Adipose tissue (tissue), 3 donors: ENCODE measurements at regions not wholly inside any gene's neighbourhood (a gene's known extent, or its start where the extent isn't known, plus 50 kb on each side); places are given as distances from the start of the nearest gene placed in this dataset.

ENCODE experiments used
- H3K27ac ChIP-seq: one replicate; pipeline ENCODE4 v1.5.1; 2013; ENCODE audit warnings: low read depth, low read length
- WGBS, 3 donors: extraction: QIAGEN DNeasy Blood & Tissue Kit; methylation state at CpG; one replicate each; pipeline ENCODE4 v1.1.7; 2013; 5-methylcytosine and 5-hydroxymethylcytosine counted together
- donor health status: healthy with polysubstance abuse.
- donor health status: Bipolar disorder and iron deficiency.
- donor health status: healthy.

- 48 to 63% (median 58%) methylated on average over 2 of the region's 2 CpGs for WGBS, 3 donors
- H3K27ac ChIP-seq, result no peak overlapping the region
Observed at GRCh38 chr14:82341261-82341810, 807.7 kb upstream of the SEL1L start.

GRCh38 chr14:82342596-82342995 is 808.9 kb upstream of the SEL1L start:
- H3K27ac ChIP-seq, result no peak overlapping the region

- H3K27ac ChIP-seq, result no peak overlapping the region
Observed at GRCh38 chr14:82345184-82345583, 811.5 kb upstream of the SEL1L start.

GRCh38 chr14:82354126-82354525 is 820.5 kb upstream of the SEL1L start:
- no peak overlapping the region for H3K27ac ChIP-seq

GRCh38 chr14:82359201-82359600 is 825.5 kb upstream of the SEL1L start:
- H3K27ac ChIP-seq, result no peak overlapping the region
- 59 to 74% (median 70%) methylated on average over 3 of the region's 3 CpGs for WGBS, 3 donors

GRCh38 chr14:82362452-82362851 is 828.8 kb upstream of the SEL1L start:
- no peak overlapping the region for H3K27ac ChIP-seq

GRCh38 chr14:82365471-82365870 is 831.8 kb upstream of the SEL1L start:
- H3K27ac ChIP-seq, result no peak overlapping the region
- WGBS, 3 donors, result 88 to 90% (median 90%) methylated on average over 4 of the region's 4 CpGs

- H3K27ac ChIP-seq, result no peak overlapping the region
- 57 to 79% (median 77%) methylated on average over 2 of the region's 2 CpGs for WGBS, 3 donors
Observed at GRCh38 chr14:82366803-82367202, 833.1 kb upstream of the SEL1L start.

GRCh38 chr14:82379291-82379690 is 845.6 kb upstream of the SEL1L start:
- WGBS, 3 donors, result 77 to 81% (median 78%) methylated on average over 2 of the region's 2 CpGs
- H3K27ac ChIP-seq, result no peak overlapping the region

- no peak overlapping the region for H3K27ac ChIP-seq
Observed at GRCh38 chr14:82385048-82385447, 851.4 kb upstream of the SEL1L start.

- WGBS, 3 donors, result 83 to 93% (median 86%) methylated on average over 2 of the region's 2 CpGs
- H3K27ac ChIP-seq, result no peak overlapping the region
Observed at GRCh38 chr14:82387699-82388098, 854.0 kb upstream of the SEL1L start.

- no peak overlapping the region for H3K27ac ChIP-seq
- 61 to 78% (median 68%) methylated on average over 4 of the region's 4 CpGs for WGBS, 3 donors
Observed at GRCh38 chr14:82388488-82388887, 854.8 kb upstream of the SEL1L start.

- H3K27ac ChIP-seq, result no peak overlapping the region
- WGBS, 3 donors, result 86 to 91% (median 87%) methylated on average over 1 of the region's 1 CpG
Observed at GRCh38 chr14:82390586-82390985, 856.9 kb upstream of the SEL1L start.

- WGBS, 3 donors, result 79 to 85% (median 80%) methylated on average over 2 of the region's 2 CpGs
- H3K27ac ChIP-seq, result no peak overlapping the region
Observed at GRCh38 chr14:82394916-82395315, 861.3 kb upstream of the SEL1L start.

- H3K27ac ChIP-seq, result no peak overlapping the region
- WGBS, 3 donors, result 16 to 19% (median 17%) methylated on average over 4 of the region's 4 CpGs
Observed at GRCh38 chr14:82398256-82398655, 864.6 kb upstream of the SEL1L start.

- H3K27ac ChIP-seq, result no peak overlapping the region
Observed at GRCh38 chr14:82403987-82404386, 870.3 kb upstream of the SEL1L start.

- no peak overlapping the region for H3K27ac ChIP-seq
- WGBS, 3 donors, result 59 to 89% (median 76%) methylated on average over 1 of the region's 1 CpG
Observed at GRCh38 chr14:82410064-82410463, 876.4 kb upstream of the SEL1L start.

- H3K27ac ChIP-seq, result no peak overlapping the region
Observed at GRCh38 chr14:82411298-82411697, 877.6 kb upstream of the SEL1L start.

GRCh38 chr14:82412545-82412944 is 878.9 kb upstream of the SEL1L start:
- no peak overlapping the region for H3K27ac ChIP-seq
- WGBS, 3 donors, result 87 to 93% (median 88%) methylated on average over 1 of the region's 1 CpG

GRCh38 chr14:82414853-82415539 is 881.3 kb upstream of the SEL1L start:
- H3K27ac ChIP-seq, result no peak overlapping the region
- 64 to 73% (median 65%) methylated on average over 1 of the region's 1 CpG for WGBS, 3 donors

- WGBS, 3 donors, result 50 to 79% (median 71%) methylated on average over 2 of the region's 2 CpGs
Observed at GRCh38 chr14:82419933-82420332, 886.3 kb upstream of the SEL1L start.

More at GRCh38 chr14:82419933-82420332, 886.3 kb upstream of the SEL1L start:
- no peak overlapping the region for H3K27ac ChIP-seq
